GM18505 (cell line): ENCODE measurements at regions not wholly inside any gene's neighbourhood (a gene's known extent, or its start where the extent isn't known, plus 50 kb on each side); places are given as distances from the start of the nearest gene placed in this dataset.

ENCODE experiments used
- ATAC-seq: cut with Tn5 transposase; IDR thresholded peaks from one replicate; pipeline ENCODE4 v1.9.1; 2021; ENCODE audit not compliant: unreplicated experiment
- POLR2A ChIP-seq: IDR thresholded peaks from 4 replicates; pipeline ENCODE4 v1.6.1; 2011; ENCODE audit warnings: borderline replicate concordance; ENCODE audit not compliant: insufficient read depth, insufficient read length; ENCODE audit errors: extremely low read depth

DNA sequence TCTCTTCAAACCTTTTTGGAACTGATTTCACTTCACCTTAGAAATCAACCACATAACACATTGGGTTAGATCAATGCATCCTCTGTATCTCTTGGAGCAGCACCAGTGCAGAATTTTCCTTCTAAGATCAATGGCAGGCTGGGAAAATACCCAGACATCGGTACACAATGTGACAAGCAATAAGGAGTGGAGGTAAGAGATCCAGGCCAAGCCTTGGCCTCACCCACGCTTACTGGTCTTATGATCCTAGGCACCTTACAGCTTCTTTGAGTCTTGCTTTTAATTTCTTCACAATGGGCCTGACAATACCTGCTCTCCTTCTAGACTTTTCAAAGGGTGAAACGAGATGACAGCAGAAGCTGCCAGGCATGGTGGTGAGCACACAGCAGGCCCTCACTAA is 232.0 kb downstream of the LACC1 start:
- no peak for ATAC-seq
- no peak for TF ChIP-seq POLR2A

DNA sequence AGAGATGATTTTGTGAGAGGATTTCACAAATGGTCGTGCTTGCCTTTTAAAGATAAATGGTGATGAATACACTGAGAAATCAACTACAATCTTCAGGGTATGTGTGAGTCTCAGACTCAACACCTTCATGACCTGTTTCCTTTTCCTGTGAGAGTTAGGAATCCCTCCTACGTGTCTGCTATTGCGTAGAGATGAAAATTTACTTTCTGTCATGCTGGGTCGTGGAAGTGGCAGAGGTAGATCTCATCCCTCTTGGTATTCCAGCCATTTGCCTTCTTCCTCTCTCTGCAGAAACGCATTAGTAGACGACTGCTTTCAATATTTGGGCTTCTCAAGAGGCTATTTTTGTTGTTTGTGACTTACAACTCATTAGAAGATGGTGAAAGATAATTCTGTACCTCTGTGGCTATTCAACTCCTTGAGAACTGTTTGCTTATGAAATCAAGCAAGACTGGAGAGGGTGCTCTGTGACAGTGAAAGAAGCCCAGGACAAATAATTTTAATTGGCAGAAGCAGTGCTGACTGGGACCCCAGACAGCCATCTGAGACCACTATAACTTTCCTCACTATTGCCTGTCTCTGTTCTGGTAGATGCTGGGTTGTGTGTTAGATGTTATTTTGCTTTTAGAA is 233.1 kb downstream of the LACC1 start:
- no peak for ATAC-seq
- no peak for TF ChIP-seq POLR2A

DNA sequence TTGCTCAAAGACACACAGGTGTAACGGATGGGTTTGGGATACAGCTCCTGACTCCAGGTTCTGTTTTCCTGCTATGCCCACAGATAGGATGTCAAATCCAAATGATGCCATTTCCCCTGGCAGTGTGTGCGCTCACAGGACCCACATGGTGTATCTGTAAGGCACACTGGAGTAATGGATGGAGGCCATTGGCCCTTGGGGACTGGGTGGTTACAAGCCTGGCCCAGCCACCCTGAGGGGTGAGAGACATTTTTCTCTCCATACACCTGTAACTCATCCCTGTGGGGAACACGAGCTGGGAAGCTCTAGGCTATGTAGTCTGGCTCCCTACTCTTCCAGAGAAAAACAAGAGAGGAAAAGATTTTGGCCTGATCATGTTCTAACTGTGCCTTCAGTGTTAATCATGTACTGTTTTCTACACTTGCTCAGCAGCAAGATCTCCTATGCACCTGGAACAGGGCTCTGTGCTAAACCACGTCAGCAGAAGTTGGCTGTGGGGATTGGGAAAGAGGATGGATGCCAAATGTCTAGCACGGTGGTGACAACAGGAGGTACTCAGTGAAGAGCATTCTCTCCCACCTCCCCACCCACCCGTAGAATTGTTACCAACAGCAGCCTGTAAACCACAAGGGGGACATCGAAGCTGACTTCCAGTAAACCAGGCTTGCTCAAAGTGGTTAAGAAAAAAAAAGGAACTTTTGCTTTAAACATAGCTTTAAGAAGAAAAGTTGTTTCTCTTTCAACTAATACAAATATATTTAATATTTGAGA is 237.0 kb downstream of the LACC1 start:
- no peak for ATAC-seq
- no peak for TF ChIP-seq POLR2A

DNA sequence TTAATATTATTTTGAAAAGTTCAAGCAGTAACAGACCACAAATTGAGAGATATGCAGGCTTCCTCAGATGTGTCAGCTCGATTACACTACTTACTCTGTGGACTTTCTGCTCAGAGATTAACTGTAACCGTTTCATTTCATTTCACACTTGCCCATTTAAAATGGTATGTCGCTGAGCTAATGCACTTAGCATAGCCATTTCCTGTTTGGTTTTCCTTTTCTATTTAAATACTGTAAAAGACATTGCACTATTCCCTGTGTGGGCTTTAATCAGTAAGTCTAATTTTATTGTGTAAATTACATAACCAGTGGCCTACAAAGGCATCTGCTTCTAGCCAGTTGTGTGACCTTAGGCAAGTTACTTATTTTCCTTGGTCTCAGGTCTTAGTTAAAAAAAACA is 237.6 kb downstream of the LACC1 start:
- TF ChIP-seq POLR2A = no peak
- ATAC-seq = no peak

DNA sequence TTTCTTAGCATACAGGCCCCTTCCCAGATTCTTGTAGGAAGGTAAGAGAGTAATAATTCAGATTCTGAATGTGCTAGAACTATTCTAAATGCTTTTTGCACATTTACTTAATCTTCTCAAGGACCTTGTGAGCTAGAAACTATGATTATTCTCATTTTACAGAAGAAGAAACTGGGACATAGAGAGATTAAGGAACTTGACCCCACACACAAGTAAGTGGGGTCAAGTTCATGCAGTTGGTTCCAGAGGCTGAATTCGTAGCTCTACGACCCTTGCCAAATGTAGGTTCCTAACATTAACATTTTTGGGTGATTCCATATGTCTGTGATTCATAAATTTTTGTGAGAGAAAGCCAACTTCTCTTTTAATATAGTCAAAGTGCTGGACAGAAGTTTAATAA is 238.1 kb downstream of the LACC1 start:
- ATAC-seq = no peak

DNA sequence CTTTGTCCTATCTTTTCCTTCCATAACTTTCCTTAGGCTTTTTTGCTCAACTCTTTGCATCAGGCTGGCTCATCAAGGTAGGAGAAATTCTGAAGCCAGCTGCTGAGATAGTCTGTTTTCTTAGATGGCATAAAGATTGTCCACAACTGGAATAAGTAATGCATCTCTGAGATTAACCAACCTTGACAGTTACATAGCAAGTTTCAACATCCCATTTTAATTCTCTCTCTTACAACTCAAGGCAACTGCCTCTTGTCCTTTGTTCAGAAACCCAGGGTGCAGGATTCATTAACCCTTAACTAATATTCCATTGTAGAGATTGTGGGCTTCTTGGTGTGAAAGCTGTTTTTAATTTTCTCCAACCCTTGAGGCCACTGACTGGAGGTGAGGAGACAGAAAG is 239.2 kb downstream of the LACC1 start:
- no peak for ATAC-seq
- TF ChIP-seq POLR2A = no peak

More for the DNA sequence above, 238.1 kb downstream of the LACC1 start:
- TF ChIP-seq POLR2A = no peak

DNA sequence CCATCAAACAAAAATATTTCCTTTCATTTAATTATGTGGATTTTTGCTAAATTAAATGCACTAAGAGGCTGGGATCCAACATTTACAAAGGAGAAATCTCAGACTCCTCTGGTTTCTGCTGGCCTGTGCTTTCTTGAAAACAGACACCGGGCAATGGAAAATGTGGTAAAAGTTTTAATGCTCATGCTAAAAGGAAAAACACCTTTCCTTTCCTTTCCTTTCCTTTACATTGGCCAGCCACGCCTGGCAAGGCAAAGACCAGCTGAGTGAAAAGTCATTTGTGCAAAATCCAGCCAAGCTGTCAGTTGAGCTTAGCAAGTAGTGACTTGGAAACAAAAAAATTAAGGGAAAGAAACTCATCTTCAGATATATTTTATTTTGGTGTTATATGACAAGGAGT is 240.3 kb downstream of the LACC1 start:
- no peak for ATAC-seq
- TF ChIP-seq POLR2A = no peak

DNA sequence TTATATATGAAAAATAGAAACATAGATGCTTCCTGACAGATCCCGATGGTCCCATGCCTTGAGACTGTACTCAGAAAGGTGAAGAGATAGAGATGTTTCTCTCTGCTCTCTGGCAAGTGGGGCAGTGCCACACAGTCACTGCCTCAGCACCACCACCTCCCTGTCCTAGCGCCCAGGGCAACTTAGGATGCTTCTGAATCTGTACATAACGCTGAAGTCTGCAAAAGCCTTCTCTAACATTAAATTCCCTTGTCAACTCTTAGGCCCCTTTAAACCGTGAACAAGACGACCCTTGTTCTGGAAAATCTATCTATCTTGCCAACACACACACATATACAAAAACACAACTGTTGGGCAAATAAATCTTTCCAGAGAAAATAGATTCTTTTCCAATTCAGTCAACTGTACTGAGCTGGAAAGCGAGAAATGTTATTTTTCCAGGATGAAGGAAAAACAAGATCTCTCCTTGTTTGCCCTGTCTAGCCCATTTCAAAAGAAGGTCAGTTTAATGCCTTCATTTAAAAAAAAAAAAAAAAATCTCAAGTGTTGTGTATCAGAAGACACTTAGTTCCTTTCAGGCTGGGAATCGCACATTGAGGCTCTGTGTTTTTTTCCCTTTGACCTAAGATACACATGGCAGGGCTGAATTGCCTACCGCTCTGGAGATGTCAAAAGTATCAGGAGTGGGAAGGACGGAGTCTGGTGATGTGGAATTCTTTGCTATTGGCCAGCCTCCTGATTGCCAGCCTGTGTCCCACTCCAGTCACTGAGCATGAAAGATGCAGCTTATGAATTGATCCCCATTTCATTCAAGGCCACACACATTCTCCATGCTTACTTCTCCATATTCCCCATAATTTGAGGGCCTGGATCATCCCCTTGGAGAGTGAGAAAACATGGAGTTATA is 241.4 kb downstream of the LACC1 start:
- no peak for TF ChIP-seq POLR2A
- no peak for ATAC-seq

DNA sequence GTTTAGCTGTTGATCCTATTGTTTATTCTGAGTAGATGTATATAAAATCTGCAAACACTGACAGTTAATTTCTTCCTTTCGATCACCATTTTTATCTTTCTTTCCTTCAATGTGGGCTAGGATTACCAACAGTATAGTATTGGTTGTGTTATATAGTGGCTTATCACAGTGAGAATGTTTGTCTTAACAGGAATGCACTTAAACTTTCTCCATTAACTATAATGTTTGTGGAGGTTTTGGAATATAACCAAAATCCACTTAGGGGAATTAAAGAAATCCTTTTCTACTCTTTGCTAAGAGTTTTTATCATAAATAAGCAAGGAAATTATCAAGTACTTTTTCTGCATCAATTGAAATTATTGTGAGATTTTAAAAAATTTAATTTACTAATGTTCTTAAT is 244.6 kb downstream of the LACC1 start:
- no peak for ATAC-seq
- no peak for TF ChIP-seq POLR2A

DNA sequence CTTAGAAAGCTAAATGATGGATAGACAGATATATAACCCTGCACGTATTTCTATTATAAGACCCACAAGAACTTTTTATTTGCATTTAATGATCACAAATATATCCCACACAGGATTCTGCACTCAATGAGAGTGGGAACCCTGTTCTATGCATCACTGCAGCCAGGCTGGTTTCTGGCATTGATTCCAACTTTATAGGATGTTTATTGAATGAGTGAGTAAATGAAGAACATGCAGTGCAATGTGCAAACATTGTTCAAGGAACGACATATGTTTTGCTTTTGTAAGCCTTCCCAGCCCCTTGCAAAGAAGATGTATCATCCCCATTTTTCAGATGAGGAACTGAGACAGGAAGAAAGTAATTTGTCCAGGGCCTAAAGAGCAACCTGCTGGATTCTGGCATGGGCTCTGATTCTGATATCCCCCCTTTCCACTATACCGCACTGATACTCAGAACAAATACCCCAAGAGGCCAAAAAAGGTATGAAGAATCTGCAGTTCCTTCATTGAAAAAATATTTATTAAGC is 246.3 kb downstream of the LACC1 start:
- no peak for TF ChIP-seq POLR2A
- ATAC-seq = no peak

DNA sequence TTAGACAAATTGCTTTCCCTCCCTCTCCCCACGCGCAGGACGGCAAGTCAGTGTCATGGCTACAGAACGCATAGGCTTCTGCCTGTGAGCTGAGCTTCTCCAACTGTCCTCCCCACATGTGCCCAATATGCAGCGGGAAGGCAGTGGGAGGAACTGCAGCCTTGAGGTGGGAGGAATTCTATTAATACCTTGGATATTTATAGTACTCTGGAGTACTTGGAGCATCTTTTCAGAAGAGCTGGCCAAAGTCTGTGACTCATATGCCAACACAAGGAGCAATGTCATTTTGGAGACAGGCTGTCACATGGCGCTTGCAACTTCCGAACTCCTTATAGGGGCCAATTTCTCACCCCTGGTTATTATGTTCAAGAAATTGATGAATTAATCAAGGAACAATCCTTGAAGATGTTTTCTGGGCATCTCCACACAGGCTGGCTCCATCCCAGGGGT is 245.0 kb upstream of the SERP2 start:
- ATAC-seq = no peak
- TF ChIP-seq POLR2A = no peak

DNA sequence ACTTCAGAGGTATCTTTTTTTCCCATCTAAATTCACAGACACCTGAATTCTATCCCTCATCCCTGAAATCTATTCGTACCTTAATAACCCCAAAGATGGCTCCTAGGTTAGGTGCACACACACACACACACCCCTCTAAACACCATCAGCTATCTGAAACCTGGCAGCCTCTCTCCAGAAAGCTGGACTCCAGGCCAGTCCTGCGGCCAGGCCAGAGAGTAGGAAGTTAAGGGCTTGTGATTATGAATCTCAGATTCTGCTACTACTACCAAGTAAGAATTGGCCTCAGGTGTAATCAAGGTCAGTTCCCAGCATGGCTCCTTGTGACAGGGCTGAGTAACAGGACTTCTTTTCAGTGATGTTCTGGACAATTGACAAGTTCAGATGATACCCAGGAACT is 244.2 kb upstream of the SERP2 start:
- no peak for TF ChIP-seq POLR2A
- ATAC-seq = no peak

DNA sequence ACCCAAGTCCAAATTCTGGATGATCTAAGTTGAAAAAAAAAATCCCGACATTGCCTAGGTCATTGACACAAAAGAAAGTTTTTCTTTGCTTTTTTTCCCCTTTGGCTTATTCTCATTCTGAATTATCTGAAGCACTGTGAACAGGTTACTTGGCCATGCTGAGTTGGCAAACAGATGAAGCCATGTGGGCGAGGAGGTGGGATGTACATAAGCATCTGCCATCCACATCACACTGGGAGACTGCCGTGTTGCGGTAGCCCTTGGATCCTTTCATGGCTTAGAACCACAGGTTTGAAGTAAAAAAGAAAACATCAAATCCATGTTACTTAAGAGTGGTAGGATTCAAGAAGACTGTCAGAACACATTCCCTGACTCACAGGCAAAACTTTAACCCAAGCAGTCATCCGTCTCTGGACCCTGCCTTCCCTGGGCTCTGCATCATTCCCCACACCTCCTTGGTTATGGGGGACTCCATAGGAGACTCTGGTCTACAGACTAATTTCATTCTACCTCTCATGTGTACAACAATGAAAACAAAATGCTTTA is 242.5 kb upstream of the SERP2 start:
- ATAC-seq = no peak
- no peak for TF ChIP-seq POLR2A
